Kidney (tissue), 13 donors: ENCODE measurements at regions not wholly inside any gene's neighbourhood (a gene's known extent, or its start where the extent isn't known, plus 50 kb on each side); places are given as distances from the start of the nearest gene placed in this dataset.

ENCODE experiments used
- DNase-seq, 5 donors: peaks; one replicate each; pipeline ENCODE4 v3.0.0-alpha.2; 2013 to 2020
- FAIRE-seq: peaks from 2 replicates; lab custom pipeline; 2012; peaks lifted over from hg19 to GRCh38; lab: Jason Lieb, UNC
- H3K27ac ChIP-seq, 2 donors: one replicate each; pipeline ENCODE4 v1.7.0; 2013; ENCODE audit warnings: low read depth in 2 of 2, low read length in 2 of 2, inconsistent platforms in 1 of 2
- H3K27me3 ChIP-seq: one replicate; pipeline ENCODE4 v1.7.1; 2013; ENCODE audit warnings: low read length, inconsistent platforms; ENCODE audit not compliant: control insufficient read depth, insufficient read depth
- H3K36me3 ChIP-seq, 3 donors: one replicate each; pipeline versions ENCODE4 v1.7.0 to v1.7.1; 2013; ENCODE audit warnings: low read length in 3 of 3, control low read depth in 1 of 3, inconsistent platforms in 1 of 3; ENCODE audit not compliant: insufficient read depth in 3 of 3, control insufficient read depth in 2 of 3
- H3K4me1 ChIP-seq, 3 donors: one replicate each; pipeline versions ENCODE4 v1.7.0 to v1.7.1; 2013; ENCODE audit warnings: low read length in 3 of 3, inconsistent platforms in 1 of 3, low read depth in 1 of 3; ENCODE audit not compliant: control insufficient read depth in 2 of 3, insufficient read depth in 2 of 3
- H3K4me3 ChIP-seq, 3 donors: one replicate each; pipeline versions ENCODE4 v1.7.0 to v1.8.1; 2013; ENCODE audit warnings: low read length in 3 of 3, control low read depth in 1 of 3, inconsistent platforms in 1 of 3
- H3K9ac ChIP-seq, 3 donors: one replicate each; pipeline versions ENCODE4 v1.7.0 to v1.7.1; 2013; ENCODE audit warnings: low read length in 3 of 3, control low read depth in 1 of 3, inconsistent platforms in 1 of 3
- H3K9me3 ChIP-seq, 3 donors: one replicate each; pipeline versions ENCODE4 v1.7.0 to v1.7.1; 2013; ENCODE audit warnings: low read length in 3 of 3, control low read depth in 1 of 3, inconsistent platforms in 1 of 3; ENCODE audit not compliant: control insufficient read depth in 2 of 3, insufficient read depth in 1 of 3
- intact Hi-C: fragments of 100-400 bp; cut with DNase I; formaldehyde crosslinking; loops from one replicate; pipeline ENCODE4 v1.11.1; 2022
- TF ChIP-seq, protein P1 (sequence below): IDR thresholded peaks from 3 replicates; pipeline ENCODE4 v1.5.1; 2012; ENCODE audit warnings: mild to moderate bottlenecking, moderate library complexity, borderline replicate concordance; ENCODE audit not compliant: insufficient read depth; ENCODE audit errors: extremely low read depth
- donor health status: control.
- donor health status: control.
- donor health status: control.
- donor health status: control.
- donor health status: control.
- donor health status: DM: yes; HTN: yes; CAD: no.
- donor health status: Normal renal cell carcinoma (clear cell type).

GRCh38 chr9:78972303-78972999 lies 599.3 kb upstream of the TLE4 start:
- Histone ChIP-seq H3K27ac (no peak overlapping the region), H3K9ac (no peak overlapping the region), H3K36me3 (no peaks in the 10 kb centered on the region), H3K27me3 (no peaks in the 10 kb centered on the region), H3K4me1 (no peaks in the 10 kb centered on the region), H3K9me3 (no peaks in the 10 kb centered on the region), H3K4me3 (no peak overlapping the region)
- FAIRE-seq (no peak), DNase-seq (no peak)
- intact Hi-C loops: no loop called here
- TF ChIP-seq, protein P1, sequence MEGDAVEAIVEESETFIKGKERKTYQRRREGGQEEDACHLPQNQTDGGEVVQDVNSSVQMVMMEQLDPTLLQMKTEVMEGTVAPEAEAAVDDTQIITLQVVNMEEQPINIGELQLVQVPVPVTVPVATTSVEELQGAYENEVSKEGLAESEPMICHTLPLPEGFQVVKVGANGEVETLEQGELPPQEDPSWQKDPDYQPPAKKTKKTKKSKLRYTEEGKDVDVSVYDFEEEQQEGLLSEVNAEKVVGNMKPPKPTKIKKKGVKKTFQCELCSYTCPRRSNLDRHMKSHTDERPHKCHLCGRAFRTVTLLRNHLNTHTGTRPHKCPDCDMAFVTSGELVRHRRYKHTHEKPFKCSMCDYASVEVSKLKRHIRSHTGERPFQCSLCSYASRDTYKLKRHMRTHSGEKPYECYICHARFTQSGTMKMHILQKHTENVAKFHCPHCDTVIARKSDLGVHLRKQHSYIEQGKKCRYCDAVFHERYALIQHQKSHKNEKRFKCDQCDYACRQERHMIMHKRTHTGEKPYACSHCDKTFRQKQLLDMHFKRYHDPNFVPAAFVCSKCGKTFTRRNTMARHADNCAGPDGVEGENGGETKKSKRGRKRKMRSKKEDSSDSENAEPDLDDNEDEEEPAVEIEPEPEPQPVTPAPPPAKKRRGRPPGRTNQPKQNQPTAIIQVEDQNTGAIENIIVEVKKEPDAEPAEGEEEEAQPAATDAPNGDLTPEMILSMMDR: no peak

- TF ChIP-seq, protein P1: no peak
- H3K27ac ChIP-seq: no peak overlapping the region
- intact Hi-C loops: no loop called here
- DNase-seq: no peak
- no peaks in the 10 kb centered on the region for H3K4me1 ChIP-seq
- H3K36me3 ChIP-seq: no peaks in the 10 kb centered on the region
- H3K27me3 ChIP-seq: no peaks in the 10 kb centered on the region
- no peak overlapping the region for H3K4me3 ChIP-seq
- no peaks in the 10 kb centered on the region for H3K9me3 ChIP-seq
- FAIRE-seq: no peak
- no peak overlapping the region for H3K9ac ChIP-seq
These were observed 597.9 kb upstream of the TLE4 start for GRCh38 chr9:78973907-78974306.

DNA sequence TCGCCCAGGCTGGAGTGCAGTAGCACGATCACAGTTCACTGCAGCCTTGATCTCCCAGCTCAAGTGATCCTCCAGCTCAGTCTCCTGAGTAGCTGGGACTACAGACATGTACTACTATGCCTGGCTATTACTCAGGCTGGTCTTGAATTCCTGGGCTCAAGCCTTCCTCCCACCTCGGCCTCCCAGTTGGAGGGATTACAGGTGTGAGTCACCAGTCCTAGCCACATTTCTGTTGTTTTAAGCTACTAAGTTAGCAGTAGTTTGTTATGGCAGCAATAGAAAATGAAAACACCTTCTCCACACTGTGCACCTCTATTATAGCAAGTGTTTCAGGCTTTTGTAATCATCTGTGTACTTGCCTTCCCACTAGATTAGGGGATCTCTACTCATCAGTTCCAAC lies 588.9 kb upstream of the TLE4 start:
- TF ChIP-seq, protein P1: no peak
- Histone ChIP-seq H3K4me3 (no peak overlapping the region), H3K4me1 (no peaks in the 10 kb centered on the region), H3K9ac (no peak overlapping the region), H3K9me3 (no peaks in the 10 kb centered on the region), H3K27ac (no peak overlapping the region), H3K27me3 (no peaks in the 10 kb centered on the region), H3K36me3 (no peaks in the 10 kb centered on the region)
- no peak for FAIRE-seq
- intact Hi-C loops: no loop called here
- no peak for DNase-seq
